ENCODE measurements at regions not wholly inside any gene's neighbourhood (a gene's known extent, or its start where the extent isn't known, plus 50 kb on each side); places are given as distances from the start of the nearest gene placed in this dataset.

GRCh38 chr16:86458149-86458777 lies 52.1 kb upstream of the FOXF1 start:
- TF ChIP-seq CTCF (IDR thresholded peaks at IDR 0.05; ENCODE audit: insufficient read depth, low read depth, low read length) = no peak
- TF ChIP-seq EZH2 (IDR thresholded peaks at IDR 0.05; ENCODE audit: insufficient read depth, low read length) = no peak

All from astrocyte (in vitro differentiated cells and primary cell).